Endothelial cell of umbilical vein (primary cell): ENCODE measurements at regions not wholly inside any gene's neighbourhood (a gene's known extent, or its start where the extent isn't known, plus 50 kb on each side); places are given as distances from the start of the nearest gene placed in this dataset.

Source experiments
- BruUV-seq: library from RNA; stranded (reverse); fragments of 400-500 nt; replicated peaks from 2 replicates; lab custom pipeline; 2021; lab: Mats Ljungman, UMichigan
- CTCF ChIA-PET: fragments of 300-600, 350-600 bp; sonication (Branson Sonifier 250); formaldehyde crosslinking; loops from one replicate; lab custom pipeline; 2021; ENCODE audit warnings: antibody characterized with exemption, inconsistent platforms; lab: Charles Lee
- POLR2A ChIA-PET: fragments of 300-600, 350-600 bp; sonication (Branson Sonifier 250); formaldehyde crosslinking; loops from one replicate; lab custom pipeline; 2021; ENCODE audit warnings: antibody characterized with exemption, inconsistent platforms; lab: Charles Lee
- DNase-seq: peaks from one replicate; pipeline ENCODE4 v3.0.0-alpha.2; 2011; ENCODE audit warnings: low read depth, low spot score
- FAIRE-seq: peaks from 2 replicates; lab custom pipeline; 2011; peaks lifted over from hg19 to GRCh38; lab: Jason Lieb, UNC
- H2AFZ ChIP-seq: 2 replicates; pipeline ENCODE4 v1.6.0; 2012; ENCODE audit warnings: low read depth, low read length, control low read depth, inconsistent platforms
- H3K27ac ChIP-seq: 2 replicates; pipeline ENCODE4 v1.5.1; 2011; ENCODE audit warnings: low read depth, mild to moderate bottlenecking, control low read depth, low read length, moderate library complexity; ENCODE audit not compliant: insufficient read depth
- H3K27me3 ChIP-seq, 2 experiments: 2 replicates each; pipeline versions ENCODE4 v1.6.0 to v1.6.1; 2011; ENCODE audit warnings: low read length in 2 of 2, mixed read lengths in 1 of 2; ENCODE audit not compliant: control insufficient read depth in 2 of 2, insufficient read depth in 2 of 2
- H3K36me3 ChIP-seq, 2 experiments: 2 replicates in 1 of 2; 3 replicates in 1 of 2; pipeline ENCODE4 v1.5.1; 2011; ENCODE audit warnings: low read length in 2 of 2, mild to moderate bottlenecking in 1 of 2, moderate library complexity in 1 of 2; ENCODE audit not compliant: control insufficient read depth in 2 of 2, insufficient read depth in 2 of 2; ENCODE audit errors: extremely low read depth in 1 of 2
- H3K4me1 ChIP-seq: 3 replicates; pipeline ENCODE4 v1.5.1; 2011; ENCODE audit warnings: mild to moderate bottlenecking, low read length; ENCODE audit not compliant: control insufficient read depth, insufficient read depth; ENCODE audit errors: extremely low read depth
- H3K4me2 ChIP-seq: 2 replicates; pipeline ENCODE4 v1.6.1; 2011; ENCODE audit warnings: low read length, control low read depth, mixed read lengths; ENCODE audit not compliant: insufficient read depth
- H3K4me3 ChIP-seq, 3 experiments: fragments of 200-600 bp in 1 of 3; sonication (generic), shearing (Covaris generic) in 1 of 3; replicated peaks in 1 of 3; 2 replicates each; pipeline ENCODE4 v1.5.1; 2011 to 2016; ENCODE audit warnings: control low read depth in 3 of 3, low read length in 3 of 3, mild to moderate bottlenecking in 2 of 3, inconsistent platforms in 1 of 3, low read depth in 1 of 3, moderate library complexity in 1 of 3; ENCODE audit not compliant: insufficient read depth in 1 of 3
- H3K79me2 ChIP-seq: 2 replicates; pipeline ENCODE4 v1.6.0; 2012; ENCODE audit warnings: low read length, inconsistent platforms; ENCODE audit not compliant: control insufficient read depth, insufficient read depth
- H3K9ac ChIP-seq: replicated peaks from 2 replicates; pipeline ENCODE3; 2011; ENCODE audit warnings: low read length, control low read depth; ENCODE audit not compliant: insufficient read depth; ENCODE audit errors: extremely low read depth
- H3K9me1 ChIP-seq: replicated peaks from 3 replicates; pipeline ENCODE4 v1.6.0; 2011; ENCODE audit warnings: mild to moderate bottlenecking, low read length; ENCODE audit not compliant: control insufficient read depth, insufficient read depth; ENCODE audit errors: extremely low read depth
- H3K9me3 ChIP-seq: replicated peaks from 2 replicates; pipeline ENCODE4 v1.5.1; 2012; ENCODE audit warnings: low read length, inconsistent platforms; ENCODE audit not compliant: control insufficient read depth, insufficient read depth
- H4K20me1 ChIP-seq: replicated peaks from 2 replicates; pipeline ENCODE3; 2011; ENCODE audit warnings: mild to moderate bottlenecking, low read length; ENCODE audit not compliant: control insufficient read depth, insufficient read depth; ENCODE audit errors: extremely low read depth
- JUN ChIP-seq: IDR thresholded peaks from 2 replicates; pipeline ENCODE4 v1.6.1; 2011; ENCODE audit warnings: borderline replicate concordance, low read depth; ENCODE audit not compliant: insufficient read length, insufficient read depth
- MAX ChIP-seq: IDR thresholded peaks from 2 replicates; pipeline ENCODE4 v1.6.1; 2011; ENCODE audit not compliant: insufficient read depth, insufficient read length
- POLR2A ChIP-seq: IDR thresholded peaks from 2 replicates; pipeline ENCODE4 v1.6.1; 2012; ENCODE audit warnings: low read depth, mild to moderate bottlenecking, control low read depth, low read length
- POLR2AphosphoS5 ChIP-seq: IDR thresholded peaks from 2 replicates; pipeline ENCODE4 v1.6.1; 2012; ENCODE audit warnings: low read depth, mild to moderate bottlenecking, control low read depth, low read length, moderate library complexity; ENCODE audit not compliant: insufficient read depth
- dilution Hi-C: fragments of 300-500 bp; cut with MboI; formaldehyde crosslinking; loops from one replicate; pipeline ENCODE4 v1.15.0; 2019; ENCODE audit warnings: low sequenced_read_pairs; ENCODE audit not compliant: extremely low pct_ligation_motif_present
- intact Hi-C: fragments of 100-400 bp; cut with micrococcal nuclease; formaldehyde crosslinking; loops from one replicate; pipeline ENCODE4 v1.10.0; 2022

- Histone ChIP-seq H4K20me1 (no peaks in the 10 kb centered on the region), H3K4me2 (no peak overlapping the region), H3K4me1 (no peaks in the 10 kb centered on the region), H3K36me3 (no peaks in the 10 kb centered on the region), H3K27ac (no peak overlapping the region), H3K27me3 (no peaks in the 10 kb centered on the region), H3K9me3 (no peaks in the 10 kb centered on the region), H3K9me1 (no peaks in the 10 kb centered on the region), H3K79me2 (no peaks in the 10 kb centered on the region), H2AFZ (no peak overlapping the region), H3K9ac (no peak overlapping the region), H3K4me3 (no peak overlapping the region)
- no peak for DNase-seq
- POLR2A ChIA-PET: interaction anchor here (0.7 kb wide), 1 partner anchor 59 kb away, joined by 4 read pairs; no protein-coding TSS in a partner anchor
- CTCF ChIA-PET: interaction anchor here (1.8 kb wide), 1 partner anchor 9 kb away, joined by 5 read pairs; no protein-coding TSS in a partner anchor
- FAIRE-seq: no peak
- TF ChIP-seq POLR2A: no peak
- BruUV-seq: no TSS peak
- dilution Hi-C loops: no loop called here
- intact Hi-C loops: no loop called here
These were observed 56.8 kb upstream of the CHST11 start for GRCh38 chr12:104399740-104400612.

- no TSS peak for BruUV-seq
- DNase-seq (no peak), FAIRE-seq (no peak)
- Histone ChIP-seq H3K79me2 (no peaks in the 10 kb centered on the region), H3K27me3 (no peaks in the 10 kb centered on the region), H2AFZ (no peak overlapping the region), H4K20me1 (no peaks in the 10 kb centered on the region), H3K27ac (no peak overlapping the region), H3K36me3 (no peaks in the 10 kb centered on the region), H3K9me1 (no peaks in the 10 kb centered on the region), H3K9me3 (no peaks in the 10 kb centered on the region), H3K4me3 (no peak overlapping the region), H3K4me2 (no peak overlapping the region), H3K9ac (no peak overlapping the region), H3K4me1 (peaks cover 8% of the 10 kb centered on the region)
- ChIA-PET CTCF (interaction anchor here (1.1 kb wide), 1 partner anchor 21 kb away, joined by 3 read pairs; no protein-coding TSS in a partner anchor), POLR2A (no interaction called here)
- dilution Hi-C loops: no loop called here
- no peak for TF ChIP-seq MAX
- no peak for TF ChIP-seq POLR2AphosphoS5
- no peak for TF ChIP-seq JUN
- intact Hi-C loops: no loop called here
These were observed 54.1 kb upstream of the CHST11 start for GRCh38 chr12:104402630-104403029.
